ENCODE measurements at regions not wholly inside any gene's neighbourhood (a gene's known extent, or its start where the extent isn't known, plus 50 kb on each side); places are given as distances from the start of the nearest gene placed in this dataset.

DNA sequence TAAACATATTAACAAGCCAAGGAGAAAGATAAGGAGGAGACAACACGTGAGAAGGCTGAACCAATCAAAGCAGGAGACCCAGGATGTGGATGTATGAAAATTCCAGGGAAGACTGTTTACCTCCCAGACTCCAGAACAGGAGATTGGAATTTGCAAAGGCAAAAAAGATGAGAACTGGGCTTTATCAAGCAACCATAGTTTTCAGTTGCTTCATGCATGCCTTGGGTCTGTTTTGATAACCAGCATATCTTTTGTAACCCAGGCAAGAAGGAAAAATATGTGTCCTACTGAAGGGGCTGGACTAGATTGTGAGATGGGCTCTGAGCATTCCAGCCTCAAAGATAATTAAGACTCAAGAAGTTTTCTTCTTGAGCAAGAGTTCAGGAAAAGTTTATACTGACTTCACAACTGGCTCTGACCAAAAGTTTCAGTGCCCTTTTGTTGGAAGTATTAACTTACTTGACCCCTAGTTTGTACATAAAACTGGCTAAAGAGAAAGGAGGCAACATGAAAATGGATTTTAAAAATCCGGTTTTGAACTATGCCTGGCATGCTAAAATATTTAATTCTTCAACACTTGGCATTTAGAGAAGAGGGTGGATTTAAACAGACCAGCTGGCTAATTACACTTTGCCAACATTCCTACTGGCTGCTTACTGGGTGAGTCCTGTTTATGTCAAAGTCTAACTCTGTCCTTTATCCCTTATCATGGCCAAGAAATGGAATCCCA, 79.3 kb upstream of the CD28 start:
- POLR2A ChIA-PET (ENCODE audit: partially characterized antibody): no interaction called here
- no peak overlapping the region for H2AK5ac ChIP-seq (ENCODE audit: low read depth, low read length)
- no peaks in the 10 kb centered on the region for H3K79me2 ChIP-seq (ENCODE audit: control insufficient read depth in 1 of 2, insufficient read depth in 2 of 2, low read length in 2 of 2)
- no peak overlapping the region for H3K9ac ChIP-seq (replicated peaks in 1 of 4; ENCODE audit: extremely low read depth in 1 of 4, low read depth in 3 of 4, low read length in 3 of 4)
- H3K9me3 ChIP-seq (ENCODE audit: insufficient read depth in 2 of 2, low read depth in 1 of 2, low read length in 1 of 2): no peaks in the 10 kb centered on the region
- no peak overlapping the region for H3K4ac ChIP-seq (replicated peaks; ENCODE audit: insufficient read length, low read depth, low read length)
- H4K5ac ChIP-seq (ENCODE audit: insufficient read length, low read depth, low read length): no peak overlapping the region
- no peak overlapping the region for H4K91ac ChIP-seq (replicated peaks; ENCODE audit: insufficient read length, low read length)
- H3K79me1 ChIP-seq (ENCODE audit: low read depth, low read length): no peaks in the 10 kb centered on the region
- H3K27me3 ChIP-seq (replicated peaks in 1 of 4; ENCODE audit: control insufficient read depth in 3 of 4, extremely low read depth in 1 of 4, insufficient read depth in 3 of 4, low read length in 3 of 4): no peaks in the 10 kb centered on the region
- H3K23ac ChIP-seq (ENCODE audit: insufficient read length): no peak overlapping the region
- no peak overlapping the region for H2BK15ac ChIP-seq (ENCODE audit: low read length)
- no peak overlapping the region for H2BK12ac ChIP-seq (ENCODE audit: low read depth, low read length)
- no peak overlapping the region for H3K14ac ChIP-seq (ENCODE audit: insufficient read length)
- no peaks in the 10 kb centered on the region for H3K36me3 ChIP-seq (ENCODE audit: control insufficient read depth in 2 of 4, insufficient read depth in 4 of 4, low read length in 3 of 4)
- no peak for FAIRE-seq
- 78% methylated on average over 2 of the region's 2 CpGs; no CpG with 5 or more reads in 1 of the 2 experiments for WGBS, 2 experiments (ENCODE audit: extremely low coverage in 1 of 2, insufficient coverage in 1 of 2, insufficient read length in 1 of 2, insufficient replicate concordance in 2 of 2, low coverage in 1 of 2, low lambda C conversion rate in 2 of 2, missing lambda C conversion rate in 1 of 2)
- no peaks in the 10 kb centered on the region for H4K20me1 ChIP-seq (replicated peaks in 1 of 2; ENCODE audit: control insufficient read depth in 1 of 2, insufficient read depth in 2 of 2, low read length in 2 of 2)
- CTCF ChIA-PET (ENCODE audit: partially characterized antibody): interaction anchor here (1.9 kb wide), 1 partner anchor 12 kb away, joined by 6 read pairs; no protein-coding TSS in a partner anchor
- H2BK20ac ChIP-seq (ENCODE audit: low read length): no peak overlapping the region
- H2AFZ ChIP-seq (ENCODE audit: low read length): peak overlapping the region; percentile 46; the same call in 1 of the 2 replicates
- H3K4me1 ChIP-seq (replicated peaks in 1 of 4; ENCODE audit: control insufficient read depth in 3 of 4, insufficient read depth in 4 of 4, low read length in 3 of 4): no peaks in the 10 kb centered on the region
- no peak overlapping the region for H3K18ac ChIP-seq (ENCODE audit: extremely low read depth, low read length)
- no peaks in the 10 kb centered on the region for H3K23me2 ChIP-seq (ENCODE audit: low read depth, low read length)
- no peak overlapping the region for H2BK5ac ChIP-seq (ENCODE audit: low read depth, low read length)
- no peak overlapping the region for H3K4me3 ChIP-seq (ENCODE audit: extremely low read depth in 1 of 4, insufficient read depth in 2 of 4, low read depth in 3 of 4, low read length in 4 of 4)
- H2BK120ac ChIP-seq (replicated peaks; ENCODE audit: low read depth, low read length): no peak overlapping the region
- no peak overlapping the region for H4K8ac ChIP-seq (ENCODE audit: extremely low read depth, insufficient read depth, low read length)
- no peak overlapping the region for H3K27ac ChIP-seq (ENCODE audit: low read depth, low read length)
- H3K4me2 ChIP-seq (ENCODE audit: insufficient read depth in 1 of 2, low read depth in 2 of 2, low read length in 2 of 2): no peak overlapping the region
- no peak overlapping the region for H3K56ac ChIP-seq (replicated peaks; ENCODE audit: insufficient read length, low read depth, low read length)
- no peak for DNase-seq (ENCODE audit: low read depth in 1 of 2, low spot score in 2 of 2)
- TF ChIP-seq TBP (IDR thresholded peaks at IDR 0.05; ENCODE audit: low read depth, low read length): no peak
- TF ChIP-seq SAP30 (IDR thresholded peaks at IDR 0.05; ENCODE audit: insufficient read depth, insufficient replicate concordance, low read length): no peak
- no peak for TF ChIP-seq MAFK (IDR thresholded peaks at IDR 0.05; ENCODE audit: low read depth, low read length)
- TF ChIP-seq SIN3A (conservative IDR thresholded peaks at IDR 0.05 in 1 of 2, IDR thresholded peaks at IDR 0.05 in 1 of 2; ENCODE audit: low read depth in 1 of 2, low read length in 2 of 2): no peak
- TF ChIP-seq CBX8 (IDR thresholded peaks at IDR 0.05; ENCODE audit: borderline replicate concordance, low read depth, low read length): no peak
- TF ChIP-seq, protein P1, sequence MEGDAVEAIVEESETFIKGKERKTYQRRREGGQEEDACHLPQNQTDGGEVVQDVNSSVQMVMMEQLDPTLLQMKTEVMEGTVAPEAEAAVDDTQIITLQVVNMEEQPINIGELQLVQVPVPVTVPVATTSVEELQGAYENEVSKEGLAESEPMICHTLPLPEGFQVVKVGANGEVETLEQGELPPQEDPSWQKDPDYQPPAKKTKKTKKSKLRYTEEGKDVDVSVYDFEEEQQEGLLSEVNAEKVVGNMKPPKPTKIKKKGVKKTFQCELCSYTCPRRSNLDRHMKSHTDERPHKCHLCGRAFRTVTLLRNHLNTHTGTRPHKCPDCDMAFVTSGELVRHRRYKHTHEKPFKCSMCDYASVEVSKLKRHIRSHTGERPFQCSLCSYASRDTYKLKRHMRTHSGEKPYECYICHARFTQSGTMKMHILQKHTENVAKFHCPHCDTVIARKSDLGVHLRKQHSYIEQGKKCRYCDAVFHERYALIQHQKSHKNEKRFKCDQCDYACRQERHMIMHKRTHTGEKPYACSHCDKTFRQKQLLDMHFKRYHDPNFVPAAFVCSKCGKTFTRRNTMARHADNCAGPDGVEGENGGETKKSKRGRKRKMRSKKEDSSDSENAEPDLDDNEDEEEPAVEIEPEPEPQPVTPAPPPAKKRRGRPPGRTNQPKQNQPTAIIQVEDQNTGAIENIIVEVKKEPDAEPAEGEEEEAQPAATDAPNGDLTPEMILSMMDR (IDR thresholded peaks at IDR 0.05; ENCODE audit: control extremely low read depth in 1 of 3, insufficient read depth in 1 of 3, low read depth in 1 of 3, low read length in 3 of 3): no peak
- no peak for TF ChIP-seq KDM4A (IDR thresholded peaks at IDR 0.05; ENCODE audit: low read depth, low read length, severe bottlenecking)
- TF ChIP-seq TCF12 (IDR thresholded peaks at IDR 0.05; ENCODE audit: low read depth, low read length): no peak
- TF ChIP-seq YY1 (IDR thresholded peaks at IDR 0.05; ENCODE audit: low read depth, low read length): no peak
- TF ChIP-seq CHD2 (IDR thresholded peaks at IDR 0.05; ENCODE audit: low read length): no peak
- TF ChIP-seq CHD1 (IDR thresholded peaks at IDR 0.05; ENCODE audit: low read depth, low read length): no peak
